PC-3 (cell line): ENCODE measurements at regions not wholly inside any gene's neighbourhood (a gene's known extent, or its start where the extent isn't known, plus 50 kb on each side); places are given as distances from the start of the nearest gene placed in this dataset.

Experiments used
- CTCF ChIP-seq: fragments of 300-600 bp; sonication (generic); conservative IDR thresholded peaks from 2 replicates; pipeline ENCODE4 v1.5.1; 2017; ENCODE audit warnings: antibody characterized with exemption, low read depth, mild to moderate bottlenecking, low read length
- EZH2 ChIP-seq: fragments of 300-600 bp; sonication (generic); IDR thresholded peaks from one replicate; pipeline ENCODE4 v1.6.1; 2017; ENCODE audit warnings: antibody characterized with exemption, mild to moderate bottlenecking, low read length; ENCODE audit not compliant: unreplicated experiment
- EZH2phosphoT487 ChIP-seq: fragments of 300-600 bp; sonication (generic); IDR thresholded peaks from 2 replicates; pipeline ENCODE4 v1.6.1; 2018; ENCODE audit warnings: mild to moderate bottlenecking, antibody characterized with exemption, low read length, borderline replicate concordance

- TF ChIP-seq CTCF (no peak), EZH2 (no peak), EZH2phosphoT487 (no peak)
These were observed 306.5 kb downstream of the IL20RB start for GRCh38 chr3:137264071-137264820.
